Neural cell (in vitro differentiated cells): ENCODE measurements at regions not wholly inside any gene's neighbourhood (a gene's known extent, or its start where the extent isn't known, plus 50 kb on each side); places are given as distances from the start of the nearest gene placed in this dataset.

Experiments
- H2AFZ ChIP-seq: fragments of 200-600, 300-800 bp; sonication (generic), shearing (Covaris generic); 2 replicates; pipeline ENCODE4 v1.6.0; 2014; ENCODE audit warnings: low read depth, mild to moderate bottlenecking, antibody characterized with exemption, low read length, moderate library complexity
- H3F3A ChIP-seq: fragments of 200-600 bp; shearing (Covaris generic); 2 replicates; pipeline ENCODE4 v1.6.1; 2016; ENCODE audit warnings: mild to moderate bottlenecking, moderate library complexity, mixed read lengths, antibody characterized with exemption, low read length; ENCODE audit not compliant: insufficient read depth, poor library complexity, severe bottlenecking
- H3K27ac ChIP-seq: fragments of 200-600, 300-800 bp; sonication (generic), shearing (Covaris generic); 2 replicates; pipeline ENCODE4 v1.5.1; 2014; ENCODE audit warnings: mild to moderate bottlenecking, low read length, moderate library complexity
- H3K27me3 ChIP-seq: fragments of 300-800, 200-600 bp; sonication (generic), shearing (Covaris generic); 2 replicates; pipeline ENCODE4 v1.6.0; 2014; ENCODE audit warnings: mild to moderate bottlenecking, low read depth, low read length, moderate library complexity; ENCODE audit not compliant: insufficient read depth
- H3K36me3 ChIP-seq: fragments of 300-800, 200-600 bp; sonication (generic), shearing (Covaris generic); 2 replicates; pipeline ENCODE4 v1.5.1; 2014; ENCODE audit warnings: mild to moderate bottlenecking, antibody characterized with exemption, low read length, moderate library complexity; ENCODE audit not compliant: insufficient read depth
- H3K4me2 ChIP-seq: fragments of 300-800, 200-600 bp; sonication (generic), shearing (Covaris generic); 2 replicates; pipeline ENCODE4 v1.6.0; 2014; ENCODE audit warnings: mild to moderate bottlenecking, low read length
- H3K4me3 ChIP-seq: fragments of 300-800, 200-600 bp; sonication (generic), shearing (Covaris generic); 2 replicates; pipeline ENCODE4 v1.5.1; 2014; ENCODE audit warnings: mild to moderate bottlenecking, low read length, moderate library complexity
- H3K79me2 ChIP-seq: fragments of 200-600 bp; shearing (Covaris generic); replicated peaks from 2 replicates; pipeline ENCODE4 v1.6.0; 2014; ENCODE audit warnings: mild to moderate bottlenecking, low read length, moderate library complexity; ENCODE audit not compliant: insufficient read depth
- H3K9ac ChIP-seq: fragments of 300-800, 200-600 bp; sonication (generic), shearing (Covaris generic); 2 replicates; pipeline ENCODE4 v1.6.1; 2016; ENCODE audit warnings: mild to moderate bottlenecking, low read length, mixed read lengths
- H3K9me2 ChIP-seq: fragments of 200-600 bp; shearing (Covaris generic); 2 replicates; pipeline ENCODE4 v1.6.1; 2016; ENCODE audit warnings: mild to moderate bottlenecking, low read length, mixed read lengths; ENCODE audit not compliant: insufficient read depth
- H3K9me3 ChIP-seq: fragments of 200-600, 300-800 bp; sonication (generic), shearing (Covaris generic); 2 replicates; pipeline ENCODE4 v1.6.1; 2016; ENCODE audit warnings: mild to moderate bottlenecking, mixed run types, low read length, moderate library complexity, mixed read lengths
- H4K20me1 ChIP-seq: fragments of 200-600 bp; shearing (Covaris generic); 2 replicates; pipeline ENCODE4 v1.6.1; 2016; ENCODE audit warnings: mild to moderate bottlenecking, mixed run types; ENCODE audit not compliant: insufficient read depth
- EP300 ChIP-seq: fragments of 450-650 bp; conservative IDR thresholded peaks from 2 replicates; pipeline ENCODE4 v1.6.1; 2014; ENCODE audit warnings: antibody characterized with exemption, mild to moderate bottlenecking, moderate library complexity; ENCODE audit not compliant: poor library complexity, severe bottlenecking
- EZH2 ChIP-seq: fragments of 200-600, 300-800 bp; shearing (Covaris generic), sonication (generic); IDR thresholded peaks from 2 replicates; pipeline ENCODE4 v1.6.1; 2014; ENCODE audit warnings: antibody characterized with exemption, low read length, borderline replicate concordance, mild to moderate bottlenecking; ENCODE audit not compliant: insufficient read depth, poor library complexity, severe bottlenecking
- RAD21 ChIP-seq: fragments of 450-650 bp; conservative IDR thresholded peaks from 2 replicates; pipeline ENCODE4 v1.6.1; 2014; ENCODE audit warnings: antibody characterized with exemption, mild to moderate bottlenecking, moderate library complexity
- REST ChIP-seq: IDR thresholded peaks from 2 replicates; pipeline ENCODE4 v1.6.1; 2012; ENCODE audit warnings: borderline replicate concordance
- SMC3 ChIP-seq: fragments of 450-650 bp; conservative IDR thresholded peaks from 2 replicates; pipeline ENCODE4 v1.6.1; 2014; ENCODE audit warnings: antibody characterized with exemption, mild to moderate bottlenecking, moderate library complexity; ENCODE audit not compliant: poor library complexity
- TF ChIP-seq, protein P1 (sequence below): fragments of 450-650 bp; IDR thresholded peaks from 2 replicates; pipeline ENCODE4 v1.5.1; 2014; ENCODE audit warnings: antibody characterized with exemption, mild to moderate bottlenecking, moderate library complexity; ENCODE audit not compliant: poor library complexity, severe bottlenecking

DNA sequence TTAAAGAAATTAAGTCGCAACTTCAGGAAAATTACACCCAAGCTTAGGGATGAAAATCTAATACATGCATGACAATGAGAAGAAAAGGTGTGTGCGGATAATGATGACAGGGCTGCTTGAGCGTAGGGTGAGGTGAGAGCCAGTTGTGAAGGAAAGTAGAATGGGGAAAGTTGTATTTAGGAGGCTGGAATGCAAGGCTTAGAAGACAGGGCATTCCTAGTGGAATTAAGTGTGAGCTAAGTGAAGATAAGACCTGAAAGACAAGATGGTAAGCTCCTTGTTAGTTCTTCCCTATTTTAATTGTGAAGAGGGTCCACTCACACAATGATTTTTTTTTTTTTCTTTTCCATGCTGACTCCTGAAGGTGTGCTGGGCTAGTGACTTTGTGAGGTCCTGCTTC lies 519.5 kb upstream of the SALL1 start:
- H3K79me2 ChIP-seq = no peaks in the 10 kb centered on the region
- no peak overlapping the region for H3K4me3 ChIP-seq

GRCh38 chr16:51666821-51667220 lies 515.8 kb upstream of the SALL1 start:
- H4K20me1 ChIP-seq = no peaks in the 10 kb centered on the region
- H3K9me2 ChIP-seq = no peaks in the 10 kb centered on the region
- H3K27me3 ChIP-seq = no peaks in the 10 kb centered on the region
- H3K4me3 ChIP-seq = no peak overlapping the region
- no peak overlapping the region for H2AFZ ChIP-seq
- no peak for TF ChIP-seq EZH2
- no peak for TF ChIP-seq REST
- TF ChIP-seq SMC3 = no peak
- TF ChIP-seq, protein P1, sequence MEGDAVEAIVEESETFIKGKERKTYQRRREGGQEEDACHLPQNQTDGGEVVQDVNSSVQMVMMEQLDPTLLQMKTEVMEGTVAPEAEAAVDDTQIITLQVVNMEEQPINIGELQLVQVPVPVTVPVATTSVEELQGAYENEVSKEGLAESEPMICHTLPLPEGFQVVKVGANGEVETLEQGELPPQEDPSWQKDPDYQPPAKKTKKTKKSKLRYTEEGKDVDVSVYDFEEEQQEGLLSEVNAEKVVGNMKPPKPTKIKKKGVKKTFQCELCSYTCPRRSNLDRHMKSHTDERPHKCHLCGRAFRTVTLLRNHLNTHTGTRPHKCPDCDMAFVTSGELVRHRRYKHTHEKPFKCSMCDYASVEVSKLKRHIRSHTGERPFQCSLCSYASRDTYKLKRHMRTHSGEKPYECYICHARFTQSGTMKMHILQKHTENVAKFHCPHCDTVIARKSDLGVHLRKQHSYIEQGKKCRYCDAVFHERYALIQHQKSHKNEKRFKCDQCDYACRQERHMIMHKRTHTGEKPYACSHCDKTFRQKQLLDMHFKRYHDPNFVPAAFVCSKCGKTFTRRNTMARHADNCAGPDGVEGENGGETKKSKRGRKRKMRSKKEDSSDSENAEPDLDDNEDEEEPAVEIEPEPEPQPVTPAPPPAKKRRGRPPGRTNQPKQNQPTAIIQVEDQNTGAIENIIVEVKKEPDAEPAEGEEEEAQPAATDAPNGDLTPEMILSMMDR = no peak
- TF ChIP-seq EP300 = no peak
- H3K9me3 ChIP-seq = no peaks in the 10 kb centered on the region
- no peak overlapping the region for H3K4me2 ChIP-seq
- H3K27ac ChIP-seq = no peak overlapping the region
- no peaks in the 10 kb centered on the region for H3K36me3 ChIP-seq
- no peaks in the 10 kb centered on the region for H3K79me2 ChIP-seq
- no peaks in the 10 kb centered on the region for H3F3A ChIP-seq
- H3K9ac ChIP-seq = no peak overlapping the region

More for the DNA sequence above, 519.5 kb upstream of the SALL1 start:
- Histone ChIP-seq H3K36me3 (no peaks in the 10 kb centered on the region), H3K9ac (no peak overlapping the region), H4K20me1 (no peaks in the 10 kb centered on the region), H3K9me2 (no peaks in the 10 kb centered on the region), H3K27me3 (no peaks in the 10 kb centered on the region), H2AFZ (no peak overlapping the region), H3F3A (no peaks in the 10 kb centered on the region), H3K27ac (no peak overlapping the region), H3K4me2 (no peak overlapping the region), H3K9me3 (no peaks in the 10 kb centered on the region)
- TF ChIP-seq RAD21 = no peak
- TF ChIP-seq, protein P1 = no peak
